Upper lobe of left lung (tissue), 6 donors: ENCODE measurements at regions not wholly inside any gene's neighbourhood (a gene's known extent, or its start where the extent isn't known, plus 50 kb on each side); places are given as distances from the start of the nearest gene placed in this dataset.
"Not testable (repeated sequence)": the region's sequence is repeated elsewhere in the genome, so short reads cannot be mapped to it uniquely, and the experiment has no call there.

Experiments used
- ATAC-seq, 2 donors: fragments of 200-7000 bp; cut with Tn5 transposase; one replicate each; pipeline ENCODE4 v1.9.1; 2022; ENCODE audit warnings: mild to moderate bottlenecking in 2 of 2, moderate library complexity in 2 of 2; ENCODE audit not compliant: low FRiP score in 2 of 2
- DNase-seq, 2 donors: peaks; one replicate each; pipeline ENCODE4 v3.0.0-alpha.2; 2019 to 2020
- H3K27ac ChIP-seq, 4 donors: fragments of 200-600 bp; sonication (generic); one replicate each; pipeline ENCODE4 v1.5.1; 2016 to 2019
- H3K27me3 ChIP-seq, 4 donors: fragments of 200-600 bp; sonication (generic); one replicate each; pipeline ENCODE4 v1.5.1; 2017 to 2019
- H3K36me3 ChIP-seq, 4 donors: fragments of 200-600 bp; sonication (generic); one replicate each; pipeline ENCODE4 v1.5.1; 2016 to 2019
- H3K4me1 ChIP-seq, 4 donors: fragments of 200-600 bp; sonication (generic); one replicate each; pipeline ENCODE4 v1.5.1; 2018 to 2019
- H3K4me3 ChIP-seq, 4 donors: fragments of 200-600 bp; sonication (generic); one replicate each; pipeline ENCODE4 v1.5.1; 2017 to 2019; ENCODE audit warnings: mild to moderate bottlenecking in 2 of 4, moderate library complexity in 1 of 4
- H3K9me3 ChIP-seq, 4 donors: fragments of 200-600 bp; sonication (generic); one replicate each; pipeline ENCODE4 v1.5.1; 2018 to 2019
- CTCF ChIP-seq, 6 experiments: fragments of 450-650 bp in 4 of 6; fragments of 200-600 bp in 2 of 6; sonication (generic) in 2 of 6; IDR thresholded peaks; one replicate each; pipeline ENCODE4 v1.5.1; 2016 to 2019; ENCODE audit warnings: antibody characterized with exemption in 6 of 6
- EP300 ChIP-seq, 4 donors: sonication (generic); formaldehyde crosslinking; IDR thresholded peaks; one replicate each; pipeline ENCODE4 v1.5.1; 2017; ENCODE audit warnings: antibody characterized with exemption in 4 of 4, control low read depth in 2 of 4
- POLR2A ChIP-seq, 4 donors: fragments of 450-650 bp; IDR thresholded peaks; one replicate each; pipeline ENCODE4 v1.5.1; 2016 to 2017; ENCODE audit warnings: antibody characterized with exemption in 4 of 4, mild to moderate bottlenecking in 2 of 4
- POLR2AphosphoS5 ChIP-seq, 2 donors: sonication (generic); formaldehyde crosslinking; IDR thresholded peaks; one replicate each; pipeline ENCODE4 v1.5.1; 2017; ENCODE audit warnings: antibody characterized with exemption in 2 of 2
- WGBS, 2 donors: methylation state at CpG; one replicate each; pipeline ENCODE4 v1.1.5; 2017 to 2018; 5-methylcytosine and 5-hydroxymethylcytosine counted together
- donor health status: DM: no; HTN: no; CAD: no; lungs with moderate emphysema.
- donor health status: DM: no; HTN: yes; CAD: no; lungs with severe emphysema.

- DNase-seq, result no peak
- H3K36me3 ChIP-seq, result no peaks in the 10 kb centered on the region
- TF ChIP-seq POLR2A (IDR thresholded peaks at IDR 0.05) (no peak), EP300 (IDR thresholded peaks at IDR 0.05) (no peak), CTCF (IDR thresholded peaks at IDR 0.05) (no peak), POLR2AphosphoS5 (IDR thresholded peaks at IDR 0.05) (no peak)
- H3K4me3 ChIP-seq, result no peak overlapping the region
- no peaks in the 10 kb centered on the region for H3K4me1 ChIP-seq
- no peaks in the 10 kb centered on the region for H3K27me3 ChIP-seq
- H3K27ac ChIP-seq, result no peak overlapping the region
- ATAC-seq, result no peak
- no peaks in the 10 kb centered on the region for H3K9me3 ChIP-seq
- 87 to 93% methylated on average over 4 of the region's 4 CpGs for WGBS, 2 donors
Measured at GRCh38 chr1:215406927-215407326, 160.2 kb upstream of the KCTD3 start.

GRCh38 chr1:215407575-215407974 is 159.5 kb upstream of the KCTD3 start:
- H3K27me3 ChIP-seq, result no peaks in the 10 kb centered on the region
- no peak for DNase-seq
- H3K27ac ChIP-seq, result no peak overlapping the region
- H3K4me3 ChIP-seq, result no peak overlapping the region
- H3K9me3 ChIP-seq, result no peaks in the 10 kb centered on the region
- H3K4me1 ChIP-seq, result no peaks in the 10 kb centered on the region
- WGBS, 2 donors, result 25 to 30% methylated on average over 2 of the region's 2 CpGs
- TF ChIP-seq POLR2A (IDR thresholded peaks at IDR 0.05) (no peak), POLR2AphosphoS5 (IDR thresholded peaks at IDR 0.05) (no peak), CTCF (IDR thresholded peaks at IDR 0.05) (no peak), EP300 (IDR thresholded peaks at IDR 0.05) (no peak)
- ATAC-seq, result no peak
- H3K36me3 ChIP-seq, result no peaks in the 10 kb centered on the region

- not testable (repeated sequence) for H3K27me3 ChIP-seq, DNase-seq, H3K27ac ChIP-seq, H3K4me3 ChIP-seq, H3K36me3 ChIP-seq, ATAC-seq, H3K9me3 ChIP-seq, H3K4me1 ChIP-seq
- WGBS, 2 donors, result 94 to 98% methylated on average over 4 of the region's 4 CpGs
Measured at GRCh38 chr1:215409546-215409945, 157.6 kb upstream of the KCTD3 start.

- WGBS, 2 donors, result 82 to 95% methylated on average over 4 to 5 of the region's 5 CpGs
- H3K9me3 ChIP-seq, H3K36me3 ChIP-seq, H3K27me3 ChIP-seq, H3K4me3 ChIP-seq, DNase-seq, H3K27ac ChIP-seq, H3K4me1 ChIP-seq, ATAC-seq: not testable (repeated sequence)
Measured at GRCh38 chr1:215415521-215415920, 151.6 kb upstream of the KCTD3 start.

GRCh38 chr1:215416497-215416896 is 150.6 kb upstream of the KCTD3 start:
- Histone ChIP-seq H3K27me3 (no peaks in the 10 kb centered on the region), H3K4me1 (no peaks in the 10 kb centered on the region), H3K36me3 (no peaks in the 10 kb centered on the region), H3K9me3 (no peaks in the 10 kb centered on the region), H3K27ac (no peak overlapping the region), H3K4me3 (no peak overlapping the region)
- TF ChIP-seq CTCF (IDR thresholded peaks at IDR 0.05) (no peak), POLR2A (IDR thresholded peaks at IDR 0.05) (no peak), EP300 (IDR thresholded peaks at IDR 0.05) (no peak), POLR2AphosphoS5 (IDR thresholded peaks at IDR 0.05) (no peak)
- WGBS, 2 donors, result 51 to 77% methylated on average over 2 of the region's 2 CpGs
- DNase-seq (no peak), ATAC-seq (no peak)

- ATAC-seq (no peak), DNase-seq (no peak)
- Histone ChIP-seq H3K27me3 (no peaks in the 10 kb centered on the region), H3K27ac (no peak overlapping the region), H3K4me3 (no peak overlapping the region), H3K4me1 (no peaks in the 10 kb centered on the region), H3K9me3 (no peaks in the 10 kb centered on the region), H3K36me3 (no peaks in the 10 kb centered on the region)
- WGBS, 2 donors, result 85% methylated on average over 5 of the region's 5 CpGs
- no peak for TF ChIP-seq EP300 (IDR thresholded peaks at IDR 0.05)
- TF ChIP-seq POLR2A (IDR thresholded peaks at IDR 0.05), result no peak
- no peak for TF ChIP-seq POLR2AphosphoS5 (IDR thresholded peaks at IDR 0.05)
Measured at GRCh38 chr1:215417122-215417521, 150.0 kb upstream of the KCTD3 start.
